Activated T-cell treated with anti-CD3 and anti-CD28 coated beads, Interleukin-2, amount 50 U/mL, for 4 hours (primary cell): ENCODE measurements at regions not wholly inside any gene's neighbourhood (a gene's known extent, or its start where the extent isn't known, plus 50 kb on each side); places are given as distances from the start of the nearest gene placed in this dataset.

Experiments
- ATAC-seq, 2 donors: fragments of 200-7000 bp; cut with Tn5 transposase; one replicate each; pipeline ENCODE4 v1.10.0; 2021
- DNase-seq: peaks from one replicate; pipeline ENCODE4 v3.0.0-alpha.2; 2020
- H3K27me3 Mint-ChIP-seq: one replicate; pipeline ENCODE4 v1.8.0; 2021; ENCODE audit warnings: low read depth, mixed read lengths
- H3K36me3 Mint-ChIP-seq: one replicate; pipeline ENCODE4 v1.8.0; 2022; ENCODE audit warnings: mixed read lengths; ENCODE audit not compliant: insufficient read depth
- H3K4me1 Mint-ChIP-seq: one replicate; pipeline ENCODE4 v1.8.0; 2021; ENCODE audit warnings: low read depth, mixed read lengths
- H3K4me3 Mint-ChIP-seq: one replicate; pipeline ENCODE4 v1.8.0; 2021; ENCODE audit warnings: mild to moderate bottlenecking, moderate library complexity, mixed read lengths
- H3K9me3 Mint-ChIP-seq: one replicate; pipeline ENCODE4 v1.8.0; 2021; ENCODE audit warnings: mixed read lengths

DNA sequence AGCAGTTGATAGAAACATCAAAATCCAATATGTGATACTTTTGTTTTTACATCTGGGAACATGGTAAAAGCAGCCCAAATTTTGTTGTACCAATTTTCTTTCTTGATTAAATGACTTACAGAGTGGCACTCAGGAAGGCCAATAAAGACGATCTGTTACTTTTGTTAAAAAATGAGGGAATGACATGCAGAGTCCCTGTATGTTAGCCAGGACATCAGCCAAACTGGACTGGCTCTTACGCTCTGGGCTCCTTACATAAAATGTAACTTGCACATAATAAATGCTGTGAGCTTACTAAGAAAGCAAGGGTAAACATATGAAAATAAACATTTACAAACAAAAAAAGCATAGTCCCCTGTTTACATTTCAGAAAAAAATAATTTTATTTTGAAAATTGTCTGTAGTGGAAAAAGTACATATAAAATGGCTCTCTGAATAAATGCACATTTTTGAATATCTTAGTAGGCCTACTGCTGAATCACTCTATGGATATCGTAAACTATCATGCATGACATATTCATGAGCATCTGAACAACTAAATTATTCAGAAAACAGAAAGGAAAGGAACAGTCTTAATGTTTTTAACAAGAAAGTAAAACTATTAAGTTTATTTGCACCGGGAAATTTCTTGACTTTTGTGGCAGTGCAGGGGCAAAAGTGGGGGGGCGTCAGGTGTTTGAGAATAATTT is 534.5 kb downstream of the KCTD12 start:
- Mint-ChIP-seq H3K36me3 (no peaks in the 10 kb centered on the region), H3K9me3 (no peaks in the 10 kb centered on the region), H3K27me3 (no peaks in the 10 kb centered on the region), H3K4me3 (no peak overlapping the region), H3K4me1 (no peaks in the 10 kb centered on the region)
- DNase-seq, result no peak
- ATAC-seq, result no peak

DNA sequence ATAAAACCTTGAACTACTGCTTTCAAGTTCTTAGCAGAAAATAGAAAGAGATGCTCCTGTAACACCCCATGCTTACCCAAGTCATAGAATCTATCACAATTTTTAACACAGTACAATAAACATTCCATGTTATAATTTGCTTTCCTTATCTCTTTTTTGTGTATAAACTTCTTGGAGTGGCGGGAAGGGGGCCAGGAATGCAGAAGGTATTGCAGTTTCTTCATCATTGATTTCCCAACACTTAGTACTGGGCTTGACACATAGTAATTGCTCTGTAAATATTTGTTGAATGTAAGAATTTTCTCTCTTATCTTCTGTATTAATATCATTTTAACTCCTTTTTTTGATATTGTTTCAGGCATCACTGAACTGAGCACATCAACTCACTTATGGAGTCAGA is 535.8 kb downstream of the KCTD12 start:
- H3K4me3 Mint-ChIP-seq, result no peak overlapping the region
- no peaks in the 10 kb centered on the region for H3K4me1 Mint-ChIP-seq
- no peaks in the 10 kb centered on the region for H3K9me3 Mint-ChIP-seq

DNA sequence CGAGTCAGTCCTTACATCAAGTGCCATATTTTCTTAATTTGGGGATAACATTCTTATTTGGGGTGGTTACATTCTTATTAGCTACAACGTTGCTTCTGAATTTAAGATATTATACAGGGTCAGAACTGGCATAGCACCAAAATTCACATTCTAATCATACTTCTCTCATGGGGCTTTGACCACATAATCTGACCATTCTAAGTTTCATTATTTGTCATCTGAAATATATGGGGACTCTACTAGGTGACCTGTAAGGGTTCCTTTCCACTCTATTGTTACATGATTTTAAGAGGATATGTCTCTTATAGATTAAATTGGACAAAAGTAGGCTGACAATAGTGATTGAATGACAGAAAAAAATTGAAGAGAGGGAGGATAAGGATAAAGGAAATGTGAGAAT is 536.5 kb downstream of the KCTD12 start:
- H3K27me3 Mint-ChIP-seq, result peaks cover 2% of the 10 kb centered on the region
- no peak for DNase-seq
- no peak overlapping the region for H3K4me3 Mint-ChIP-seq
- H3K9me3 Mint-ChIP-seq, result no peaks in the 10 kb centered on the region
- ATAC-seq, result no peak
- no peaks in the 10 kb centered on the region for H3K36me3 Mint-ChIP-seq
- H3K4me1 Mint-ChIP-seq, result no peaks in the 10 kb centered on the region

More for the DNA sequence above, 535.8 kb downstream of the KCTD12 start:
- H3K36me3 Mint-ChIP-seq, result no peaks in the 10 kb centered on the region
- H3K27me3 Mint-ChIP-seq, result no peaks in the 10 kb centered on the region
- ATAC-seq, result no peak
- no peak for DNase-seq

DNA sequence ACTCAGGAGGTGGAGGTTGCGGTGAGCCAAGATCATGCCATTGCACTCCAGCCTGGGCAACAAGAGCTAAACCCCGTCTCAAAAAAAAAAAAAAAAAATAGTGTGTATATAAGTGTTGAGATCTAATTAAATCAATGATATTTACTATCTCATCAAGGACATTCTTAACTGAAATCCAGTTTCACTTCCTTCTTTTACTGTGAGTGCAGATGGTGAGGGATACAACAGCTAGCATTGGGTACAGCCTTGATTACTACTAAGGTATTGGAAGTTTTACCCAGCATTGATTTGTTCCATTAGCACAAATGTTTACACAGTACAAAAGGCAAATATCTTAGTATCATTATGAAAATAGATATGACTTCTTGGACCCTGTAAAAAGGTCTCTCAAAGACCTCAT is 546.6 kb downstream of the KCTD12 start:
- no peak for DNase-seq
- peaks cover 1% of the 10 kb centered on the region for H3K27me3 Mint-ChIP-seq
- H3K4me3 Mint-ChIP-seq, result no peak overlapping the region
- ATAC-seq, result no peak
- H3K36me3 Mint-ChIP-seq, result no peaks in the 10 kb centered on the region
- H3K9me3 Mint-ChIP-seq, result no peaks in the 10 kb centered on the region
- no peaks in the 10 kb centered on the region for H3K4me1 Mint-ChIP-seq

DNA sequence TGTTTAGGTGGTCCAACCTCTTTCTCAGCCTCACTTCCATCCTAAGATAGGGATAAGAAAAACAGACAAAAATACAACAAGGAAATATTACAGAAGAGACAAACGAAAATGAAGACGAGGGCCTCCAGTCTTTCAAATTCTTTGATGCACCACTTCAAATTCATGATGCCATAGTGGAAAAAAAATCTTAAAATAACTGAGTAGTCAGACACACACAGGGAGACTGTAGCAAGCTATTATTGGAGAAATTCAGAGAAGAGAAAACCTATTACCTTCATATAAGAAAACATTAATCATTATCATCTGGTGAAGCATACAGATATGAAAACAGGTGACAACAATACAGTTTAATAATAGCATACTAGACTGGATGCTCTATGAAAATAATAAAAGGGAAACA is 548.2 kb downstream of the KCTD12 start:
- Mint-ChIP-seq H3K36me3 (no peaks in the 10 kb centered on the region), H3K4me1 (no peaks in the 10 kb centered on the region), H3K9me3 (no peaks in the 10 kb centered on the region), H3K27me3 (peaks cover 4% of the 10 kb centered on the region), H3K4me3 (no peak overlapping the region)
- DNase-seq (no peak), ATAC-seq (no peak)

DNA sequence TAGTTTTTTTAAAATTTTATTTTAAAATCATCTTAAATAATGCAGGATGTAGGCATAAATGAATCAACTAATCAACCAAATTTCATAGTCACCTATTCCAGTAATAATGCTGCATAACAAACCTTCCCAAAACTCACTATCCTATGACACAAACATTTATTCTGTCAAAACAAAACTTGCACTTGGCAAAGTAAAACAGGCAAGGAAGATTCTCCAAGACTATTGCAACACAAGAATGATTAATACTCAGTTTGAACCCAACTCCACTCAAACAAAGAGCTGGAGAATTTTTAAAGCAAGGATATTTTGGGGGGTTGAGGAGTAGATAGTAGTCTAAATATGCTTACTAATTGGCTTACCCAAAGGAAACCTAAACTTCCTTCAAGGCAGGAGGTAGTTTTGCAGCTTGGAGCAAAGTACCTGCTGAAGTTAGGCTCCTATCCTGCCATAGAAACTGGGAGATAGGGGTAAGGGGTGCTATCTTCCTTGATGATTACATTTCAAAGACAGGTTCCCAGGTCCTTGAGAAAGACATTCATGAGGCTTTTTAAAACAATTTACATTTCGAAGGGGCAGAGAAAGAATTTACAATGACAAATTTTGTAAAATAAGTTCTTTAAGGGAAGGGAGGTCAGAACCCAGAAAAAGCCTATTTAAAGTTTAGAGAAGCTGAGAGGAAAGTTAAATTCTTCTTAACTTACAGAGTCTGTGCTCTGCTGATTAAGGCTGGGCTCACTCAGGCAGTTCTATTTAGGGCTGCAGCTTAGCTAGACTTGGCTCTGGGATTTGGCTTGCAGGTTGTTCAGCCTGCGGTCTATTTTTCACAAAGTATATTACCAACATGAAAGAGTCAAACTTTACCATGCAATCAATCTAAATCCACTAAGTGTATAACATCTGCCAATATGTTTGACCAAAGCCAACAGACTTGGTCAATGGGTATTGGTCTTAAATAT is 549.0 kb downstream of the KCTD12 start:
- DNase-seq, result no peak
- no peaks in the 10 kb centered on the region for H3K9me3 Mint-ChIP-seq
- no peaks in the 10 kb centered on the region for H3K4me1 Mint-ChIP-seq
- ATAC-seq, result no peak
- H3K36me3 Mint-ChIP-seq, result no peaks in the 10 kb centered on the region
- H3K4me3 Mint-ChIP-seq, result no peak overlapping the region
- peaks cover 4% of the 10 kb centered on the region for H3K27me3 Mint-ChIP-seq

DNA sequence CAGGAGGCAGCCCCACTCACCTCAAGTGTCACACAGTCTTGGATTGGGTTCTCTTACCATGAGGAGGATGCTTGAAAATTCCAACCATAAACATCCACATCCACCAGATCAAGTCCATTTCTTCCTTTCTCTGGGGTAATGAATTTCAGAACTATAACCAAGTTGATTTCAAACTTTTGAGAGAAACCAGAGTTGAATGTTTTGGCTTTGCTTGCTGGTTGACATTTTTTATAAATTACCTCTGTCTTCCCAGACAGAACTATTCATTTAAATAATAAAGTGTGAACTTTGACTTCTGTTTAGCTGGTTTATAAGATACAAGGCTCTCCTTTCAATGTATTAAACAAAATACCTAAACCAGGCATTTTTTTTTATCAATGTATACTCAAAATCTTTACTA is 550.7 kb downstream of the KCTD12 start:
- no peak for ATAC-seq
- Mint-ChIP-seq H3K27me3 (peaks cover 4% of the 10 kb centered on the region), H3K36me3 (no peaks in the 10 kb centered on the region), H3K4me3 (no peak overlapping the region), H3K4me1 (no peaks in the 10 kb centered on the region), H3K9me3 (no peaks in the 10 kb centered on the region)
- DNase-seq, result no peak

DNA sequence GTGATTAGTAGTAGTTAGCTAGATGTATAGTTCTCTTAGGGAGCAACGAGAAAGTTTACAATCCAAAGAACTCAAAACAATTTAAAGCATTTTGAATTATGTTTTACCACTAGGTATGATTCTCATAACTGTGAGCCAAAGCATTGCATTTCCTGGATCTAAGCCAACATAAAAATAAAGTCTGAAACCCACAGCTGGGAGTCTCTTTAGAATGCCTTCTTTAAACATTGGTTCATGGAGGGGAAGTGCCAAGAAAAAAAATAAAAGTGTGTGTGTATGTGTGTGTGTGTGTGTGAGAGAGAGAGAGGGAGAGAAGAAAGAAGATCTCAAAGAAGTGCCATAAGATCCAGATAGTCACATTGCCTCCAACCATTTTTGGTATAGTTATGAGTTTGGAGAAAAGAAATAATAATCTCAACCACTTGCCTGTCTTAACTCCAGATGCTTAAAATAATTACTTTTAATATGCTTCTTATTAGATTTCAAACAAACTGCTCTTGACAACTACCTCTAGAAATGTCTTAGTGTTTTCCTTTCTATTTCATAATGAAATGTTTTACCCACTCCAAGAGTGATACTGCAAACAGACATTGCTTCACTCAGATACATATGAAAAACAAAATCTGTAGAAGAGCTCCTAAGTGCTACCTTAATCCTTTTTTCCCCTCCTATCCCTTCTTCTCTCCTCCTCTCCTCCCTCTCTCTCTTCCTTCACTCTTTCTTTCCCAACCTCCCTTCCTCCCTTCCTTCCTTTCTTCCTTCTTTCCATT is 554.1 kb downstream of the KCTD12 start:
- Mint-ChIP-seq H3K9me3 (no peaks in the 10 kb centered on the region), H3K36me3 (no peaks in the 10 kb centered on the region), H3K27me3 (peaks cover 4% of the 10 kb centered on the region), H3K4me3 (no peak overlapping the region), H3K4me1 (no peaks in the 10 kb centered on the region)
- DNase-seq, result no peak
- no peak for ATAC-seq

DNA sequence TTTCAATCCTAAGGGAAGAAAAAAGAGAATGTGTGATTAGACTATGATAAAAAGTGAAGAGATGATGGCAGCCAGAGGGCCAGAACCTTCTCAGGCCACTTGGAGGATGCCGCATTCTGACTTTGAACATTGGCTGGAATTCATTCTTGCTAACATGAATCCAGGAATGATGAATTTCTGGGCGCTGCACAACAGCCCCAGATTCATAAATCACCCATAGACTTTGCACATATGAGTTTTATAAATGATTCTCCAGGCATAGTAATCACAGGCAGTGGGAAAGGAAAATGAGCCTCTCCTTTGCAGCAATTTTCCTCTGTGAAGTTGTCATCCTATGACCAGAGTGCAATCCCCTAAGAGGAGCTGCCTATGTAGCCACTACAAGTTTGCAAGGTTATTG is 555.4 kb downstream of the KCTD12 start:
- no peak for ATAC-seq
- Mint-ChIP-seq H3K9me3 (no peaks in the 10 kb centered on the region), H3K4me1 (no peaks in the 10 kb centered on the region), H3K27me3 (peaks cover 4% of the 10 kb centered on the region), H3K36me3 (no peaks in the 10 kb centered on the region), H3K4me3 (no peak overlapping the region)
- no peak for DNase-seq

DNA sequence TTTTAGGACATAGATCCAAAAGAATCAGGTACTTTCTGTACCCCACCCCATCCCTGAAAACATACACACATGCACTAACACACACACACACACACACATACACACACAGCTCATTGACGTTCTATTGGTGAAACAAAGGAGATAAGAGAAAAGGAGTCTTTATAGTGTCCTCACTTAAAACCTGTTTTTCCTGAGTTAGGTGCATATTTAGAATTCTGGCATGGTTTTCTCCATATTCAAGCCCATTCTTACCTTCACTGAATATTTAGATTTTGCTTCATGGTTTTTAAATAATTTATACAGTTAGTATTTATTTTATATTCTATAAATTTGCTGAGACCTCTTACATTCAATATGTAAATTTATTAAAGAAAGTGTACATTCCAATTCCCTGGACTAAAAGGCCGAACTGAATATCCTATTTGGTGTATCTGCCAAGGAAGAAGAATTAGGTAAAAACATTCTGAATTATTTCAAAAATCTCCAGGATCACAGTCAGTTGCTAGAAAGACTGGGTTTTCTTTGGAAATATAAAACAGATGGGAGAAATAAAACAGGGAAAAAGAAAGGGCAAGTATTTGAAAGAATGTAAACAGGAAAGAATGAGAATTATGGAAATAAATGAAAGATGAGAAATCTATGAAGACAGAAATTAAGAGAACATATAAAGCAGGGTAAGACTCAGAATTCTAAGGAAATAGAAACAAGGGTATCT is 556.2 kb downstream of the KCTD12 start:
- no peaks in the 10 kb centered on the region for H3K36me3 Mint-ChIP-seq
- H3K4me1 Mint-ChIP-seq, result no peaks in the 10 kb centered on the region
- ATAC-seq (no peak), DNase-seq (no peak)
- H3K9me3 Mint-ChIP-seq, result no peaks in the 10 kb centered on the region
- H3K27me3 Mint-ChIP-seq, result peaks cover 4% of the 10 kb centered on the region
- H3K4me3 Mint-ChIP-seq, result no peak overlapping the region

DNA sequence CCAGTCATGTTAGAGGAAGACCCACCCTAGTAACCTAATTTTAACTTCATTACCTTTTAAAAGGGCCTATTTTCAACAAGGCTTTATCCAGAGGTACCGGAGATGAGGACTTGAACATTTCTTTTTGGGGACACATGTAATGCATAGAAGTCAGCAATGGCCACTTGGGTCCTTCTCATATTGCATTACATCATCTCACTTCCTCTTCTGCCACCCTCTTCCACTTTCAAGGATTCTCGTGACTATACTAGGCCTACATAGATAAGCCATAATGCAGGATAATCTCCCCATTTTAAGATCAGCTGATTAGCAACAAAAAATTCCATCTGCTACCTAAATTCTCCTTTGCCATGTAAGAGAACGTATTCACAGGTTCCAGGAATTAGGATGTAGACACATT is 557.2 kb downstream of the KCTD12 start:
- no peak for ATAC-seq
- no peak overlapping the region for H3K4me3 Mint-ChIP-seq

DNA sequence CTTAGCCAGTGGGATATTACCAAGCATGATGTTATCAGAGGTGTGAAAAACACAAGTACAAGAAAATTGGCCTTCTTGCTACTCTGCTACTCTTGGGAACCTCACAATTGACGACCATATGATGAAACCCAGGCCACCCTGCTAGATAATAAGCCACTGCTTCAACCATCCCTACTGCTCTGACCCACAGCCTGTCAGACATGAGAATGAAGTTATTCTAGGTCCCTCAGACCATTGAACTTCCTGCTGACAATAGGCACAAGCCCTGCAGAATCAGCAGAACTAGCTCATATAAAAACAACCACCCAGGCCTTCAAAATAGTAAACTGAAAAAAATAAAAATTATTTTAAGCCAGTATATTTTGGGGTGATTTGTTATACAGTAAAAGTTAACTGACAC is 559.9 kb downstream of the KCTD12 start:
- no peaks in the 10 kb centered on the region for H3K4me1 Mint-ChIP-seq
- no peaks in the 10 kb centered on the region for H3K9me3 Mint-ChIP-seq
- no peaks in the 10 kb centered on the region for H3K27me3 Mint-ChIP-seq
- H3K4me3 Mint-ChIP-seq, result no peak overlapping the region
- ATAC-seq (no peak), DNase-seq (no peak)
- H3K36me3 Mint-ChIP-seq, result no peaks in the 10 kb centered on the region

More for the DNA sequence above, 557.2 kb downstream of the KCTD12 start:
- peaks cover 3% of the 10 kb centered on the region for H3K27me3 Mint-ChIP-seq
- no peaks in the 10 kb centered on the region for H3K36me3 Mint-ChIP-seq
- H3K4me1 Mint-ChIP-seq, result no peaks in the 10 kb centered on the region
- H3K9me3 Mint-ChIP-seq, result no peaks in the 10 kb centered on the region
- no peak for DNase-seq

DNA sequence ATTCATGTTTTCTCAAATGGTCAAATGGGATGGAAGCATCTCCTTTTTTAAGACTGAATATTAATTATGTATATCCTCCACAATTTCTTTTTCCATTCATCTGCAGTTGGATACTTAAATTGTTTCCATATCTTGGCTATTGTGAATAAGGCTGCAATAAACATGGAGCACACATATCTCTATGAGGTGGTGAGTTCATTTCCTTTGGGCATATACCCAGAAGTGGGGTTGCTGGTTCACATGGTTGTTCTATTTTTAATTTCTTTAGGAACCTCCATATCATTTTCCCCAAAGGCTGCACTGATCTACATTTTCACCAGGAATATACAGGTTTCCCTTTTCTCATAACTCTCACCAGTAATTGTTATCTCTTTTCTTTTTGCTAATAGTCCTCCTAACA is 566.3 kb downstream of the KCTD12 start:
- ATAC-seq, result no peak
- Mint-ChIP-seq H3K9me3 (no peaks in the 10 kb centered on the region), H3K27me3 (no peaks in the 10 kb centered on the region), H3K36me3 (no peaks in the 10 kb centered on the region), H3K4me1 (no peaks in the 10 kb centered on the region), H3K4me3 (no peak overlapping the region)
- DNase-seq, result no peak

DNA sequence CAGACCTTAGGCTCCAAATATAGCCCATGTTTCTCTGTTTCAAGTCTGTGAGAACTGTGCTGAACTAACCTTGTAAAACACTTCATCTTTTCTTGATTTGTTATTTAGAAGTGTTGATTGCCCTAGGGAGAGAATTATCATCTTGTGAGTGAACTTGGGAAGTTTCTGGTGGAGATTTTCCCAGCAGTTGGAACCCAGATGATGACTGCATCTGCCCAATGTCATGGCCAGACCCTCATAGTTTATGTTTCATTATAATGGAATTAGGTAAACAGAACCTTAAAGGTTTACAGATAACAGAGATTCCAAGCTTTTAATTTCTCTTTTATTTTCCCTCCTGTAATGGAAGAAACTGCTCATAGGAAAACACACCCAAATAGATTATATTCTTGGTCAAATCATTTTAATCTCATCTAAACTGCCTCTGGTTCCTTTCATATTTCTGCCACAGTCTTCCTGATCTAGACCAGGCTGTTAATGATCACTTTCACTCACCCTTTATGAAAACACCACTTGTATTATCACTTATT is 569.1 kb downstream of the KCTD12 start:
- no peak for DNase-seq
- H3K4me3 Mint-ChIP-seq, result no peak overlapping the region
- H3K27me3 Mint-ChIP-seq, result no peaks in the 10 kb centered on the region
- H3K36me3 Mint-ChIP-seq, result no peaks in the 10 kb centered on the region
- H3K9me3 Mint-ChIP-seq, result no peaks in the 10 kb centered on the region
- H3K4me1 Mint-ChIP-seq, result no peaks in the 10 kb centered on the region
- no peak for ATAC-seq
